ENCODE measurements at regions not wholly inside any gene's neighbourhood (a gene's known extent, or its start where the extent isn't known, plus 50 kb on each side); places are given as distances from the start of the nearest gene placed in this dataset.

DNA sequence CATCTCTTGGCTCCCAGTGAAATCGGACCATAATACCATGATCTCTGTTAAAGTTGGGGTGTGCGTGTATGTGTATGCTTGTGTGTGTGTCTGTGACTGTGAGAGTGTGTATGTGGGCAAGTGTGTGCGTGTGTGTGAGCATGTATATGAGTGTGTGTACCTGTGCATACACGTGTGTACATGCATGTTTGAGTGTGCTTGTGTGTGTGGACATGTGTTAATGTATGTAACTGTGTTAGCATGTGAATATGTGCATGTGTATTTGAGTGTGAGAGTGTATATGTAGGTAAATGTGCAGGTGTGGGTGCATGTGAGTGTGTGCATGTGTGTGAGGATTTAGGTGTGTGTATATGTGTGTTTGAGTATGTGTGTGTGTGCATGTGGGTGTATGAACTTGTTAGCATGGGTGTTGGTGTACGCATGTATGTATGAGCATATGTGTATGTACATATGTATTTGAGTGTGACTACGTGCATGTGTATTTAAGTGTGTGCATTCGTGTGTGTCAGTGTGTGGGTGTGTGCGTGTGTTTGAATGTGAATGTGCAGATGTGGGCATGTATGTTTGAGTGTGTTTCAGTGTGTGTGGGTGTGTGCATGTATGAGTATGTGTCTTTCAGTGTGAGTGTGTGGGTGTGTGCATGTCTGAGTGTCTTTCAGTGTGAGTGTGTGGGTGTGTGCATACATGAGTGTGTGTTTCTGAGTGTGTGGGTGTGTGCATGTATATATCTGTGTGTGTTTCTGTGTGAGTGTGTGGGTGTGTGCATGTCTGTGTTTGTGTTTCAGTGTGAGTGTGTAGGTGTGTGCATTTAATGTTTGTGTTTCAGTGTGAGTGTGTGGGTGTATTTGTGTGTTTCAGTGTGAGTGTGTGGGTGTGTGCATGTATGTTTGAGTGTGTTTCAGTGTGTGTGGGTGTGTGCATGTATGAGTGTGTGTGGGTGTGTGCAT is 183.2 kb downstream of the SOX9 start:
- DNase-seq, result no peak

GRCh38 chr17:72304859-72305258 is 184.0 kb downstream of the SOX9 start:
- DNase-seq, result no peak

GRCh38 chr17:72305472-72305871 is 184.7 kb downstream of the SOX9 start:
- no peak for DNase-seq

GRCh38 chr17:72306037-72306436 is 185.2 kb downstream of the SOX9 start:
- DNase-seq, result no peak

GRCh38 chr17:72307836-72308235 is 187.0 kb downstream of the SOX9 start:
- no peak for DNase-seq

DNA sequence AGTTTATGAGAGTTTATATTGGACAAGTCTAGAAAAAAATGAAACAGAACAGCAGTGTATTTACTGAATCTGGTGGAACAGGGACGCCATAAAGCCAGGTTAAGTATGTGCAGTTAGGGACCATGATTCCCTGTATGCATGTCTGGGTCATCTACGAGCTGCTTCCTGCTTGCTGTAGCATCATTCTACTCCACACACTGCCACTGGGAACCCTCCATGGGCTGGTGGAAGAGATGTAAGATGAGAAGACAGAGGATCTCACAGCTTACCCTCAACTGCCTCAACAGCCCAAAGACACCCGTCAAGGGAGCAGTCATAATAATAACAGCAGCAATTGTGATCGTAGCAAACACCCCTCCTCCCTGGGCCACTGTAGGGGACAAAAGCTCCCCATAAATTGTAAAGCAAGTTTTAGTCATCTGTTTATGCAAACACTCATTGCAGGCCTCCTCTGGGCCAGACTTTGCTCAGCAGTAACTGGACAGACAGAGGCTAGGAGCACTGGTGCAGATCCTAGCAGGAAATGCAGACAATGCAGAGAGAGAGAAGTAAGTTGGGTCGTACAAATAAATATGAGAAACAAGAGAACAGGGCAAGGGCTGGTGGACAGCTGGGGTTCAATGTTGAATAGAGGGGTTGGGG is 188.0 kb downstream of the SOX9 start:
- DNase-seq, result no peak

- no peak for DNase-seq
These were observed 190.2 kb downstream of the SOX9 start for GRCh38 chr17:72311004-72311403.

GRCh38 chr17:72315122-72315913 is 194.5 kb downstream of the SOX9 start:
- DNase-seq, result no peak

GRCh38 chr17:72318131-72318530 is 197.3 kb downstream of the SOX9 start:
- no peak for DNase-seq

DNA sequence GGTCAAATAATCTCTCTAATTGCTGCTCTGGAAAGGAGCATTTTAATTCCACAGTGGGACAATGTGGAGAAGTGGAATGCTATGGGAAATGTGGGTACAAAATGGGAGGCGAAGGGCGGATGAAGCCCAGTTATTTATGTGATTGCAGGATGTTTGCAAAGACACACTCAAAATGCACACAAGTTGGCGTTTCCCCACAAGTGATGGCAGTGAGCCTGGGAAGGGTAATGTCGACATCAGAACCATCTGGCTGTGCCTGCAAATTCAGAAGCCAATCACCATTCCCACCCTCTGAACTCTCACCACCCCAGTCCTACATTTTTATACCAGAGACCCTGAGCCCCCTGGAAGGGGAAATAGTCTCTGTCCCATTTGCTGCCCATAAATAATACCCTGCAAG is 201.1 kb downstream of the SOX9 start:
- no peak for DNase-seq

GRCh38 chr17:72332367-72332766 is 211.5 kb downstream of the SOX9 start:
- DNase-seq, result no peak

GRCh38 chr17:72333570-72333969 is 212.8 kb downstream of the SOX9 start:
- DNase-seq, result no peak

DNA sequence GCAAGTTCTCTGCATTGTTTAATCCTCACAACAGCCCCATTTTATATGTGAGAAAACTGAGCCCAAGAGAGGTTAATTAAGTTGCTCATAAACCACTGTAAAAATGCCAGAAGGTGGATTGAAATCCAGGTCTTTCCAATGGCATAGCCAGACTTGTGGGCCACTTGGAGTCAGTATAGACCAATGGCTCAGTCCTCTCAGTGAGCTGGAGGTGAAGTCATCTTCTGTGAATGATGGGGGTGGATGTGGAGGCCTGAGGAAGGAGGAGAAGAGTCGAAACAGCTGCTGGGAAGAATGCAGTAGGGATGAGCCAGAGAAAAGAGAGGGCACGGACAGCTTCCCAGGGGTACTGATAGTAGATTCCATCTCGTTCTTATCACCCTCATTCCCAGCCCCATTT is 213.4 kb downstream of the SOX9 start:
- DNase-seq, result peak; percentile 79

DNA sequence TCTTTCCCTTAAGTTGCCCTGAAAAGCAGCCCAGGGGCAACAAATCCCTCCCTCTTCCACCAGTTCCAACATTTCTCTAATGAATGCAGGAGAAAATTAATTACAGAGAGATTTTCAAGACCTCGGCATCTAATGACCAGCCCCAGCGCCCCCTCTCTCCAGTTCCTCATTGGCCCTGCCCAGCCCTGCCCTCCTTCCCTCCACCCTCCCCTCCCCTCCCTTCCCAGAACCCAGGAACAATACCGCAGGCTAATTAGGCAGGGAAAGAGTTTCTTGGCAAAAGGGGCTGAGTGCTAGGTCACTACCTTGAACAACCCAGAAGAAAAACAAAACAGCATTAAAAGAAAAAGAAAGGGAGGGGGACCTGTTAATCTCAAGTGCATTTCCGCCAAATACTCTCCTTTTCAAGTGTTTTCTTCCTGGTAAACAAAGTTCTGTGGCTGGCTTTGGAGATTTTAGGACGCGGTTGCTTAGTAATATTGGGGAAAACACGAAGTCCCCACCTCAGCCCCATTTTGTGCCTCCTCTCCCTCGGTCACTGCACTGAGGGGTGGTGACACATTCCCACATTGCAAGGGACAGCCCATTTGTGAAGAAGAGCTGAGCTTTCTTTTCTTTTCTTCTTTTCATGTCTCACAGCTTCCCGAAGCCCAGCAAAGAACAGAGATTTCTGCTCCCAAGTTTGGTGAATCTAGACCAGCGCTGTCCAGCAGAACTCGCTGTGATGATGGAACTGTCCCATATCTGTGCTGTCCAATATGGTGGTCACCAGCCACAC is 215.4 kb downstream of the SOX9 start:
- no peak for DNase-seq

DNA sequence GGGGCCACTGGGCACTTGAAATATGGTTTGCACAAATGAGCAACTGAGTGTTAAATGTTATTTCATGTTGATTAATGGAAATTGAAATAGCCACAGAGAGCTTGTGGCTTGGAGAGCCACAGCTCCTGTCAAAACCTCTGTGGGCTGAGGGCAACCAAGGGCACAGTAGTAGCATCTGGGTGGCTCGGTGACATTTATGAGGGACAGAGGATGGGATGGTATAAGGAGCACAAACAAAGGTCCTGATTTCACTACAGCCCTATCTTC is 215.9 kb downstream of the SOX9 start:
- no peak for DNase-seq

DNA sequence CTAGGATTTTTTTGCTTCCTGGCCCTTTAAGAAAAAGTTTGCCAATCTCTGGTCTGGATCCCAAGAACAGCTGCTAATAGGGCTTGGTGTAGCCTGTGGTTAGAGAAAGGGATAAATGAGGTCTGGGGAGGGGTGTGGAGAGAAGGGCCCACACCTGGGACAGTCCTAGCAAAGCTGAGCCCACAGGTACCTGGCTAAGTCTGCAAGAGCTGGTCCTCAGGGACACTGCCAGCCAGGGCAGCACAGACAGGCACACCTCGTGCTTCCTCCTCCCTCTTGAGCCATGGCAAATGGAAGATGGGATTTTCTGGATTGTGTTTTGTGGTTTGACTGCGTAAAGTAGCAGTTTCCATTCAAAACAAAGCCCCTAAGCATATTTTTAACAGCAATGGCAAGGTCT is 217.5 kb downstream of the SOX9 start:
- DNase-seq, result no peak

GRCh38 chr17:72338847-72339790 is 218.3 kb downstream of the SOX9 start:
- peak; percentile 99 for DNase-seq

- no peak for DNase-seq
These were observed 220.0 kb downstream of the SOX9 start for GRCh38 chr17:72340836-72341235.

DNA sequence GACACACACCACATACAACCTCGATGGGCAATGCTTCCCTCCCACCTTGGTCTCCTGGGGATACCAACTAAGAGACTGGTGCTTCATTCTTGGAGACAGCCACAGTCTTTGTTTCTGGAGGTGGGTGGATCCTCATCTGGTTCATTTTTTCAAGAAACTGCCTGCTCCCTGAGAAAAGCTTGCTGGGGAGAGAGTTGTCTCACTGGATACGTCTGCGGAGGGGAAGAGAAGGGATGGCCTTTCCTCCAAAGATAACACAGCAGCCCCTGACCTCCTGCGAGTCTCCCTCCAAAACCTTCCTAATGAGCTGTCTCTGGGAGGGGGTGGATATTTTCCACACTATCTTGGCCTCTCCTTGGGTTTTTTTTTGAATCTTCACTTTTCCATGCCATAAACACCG is 221.2 kb downstream of the SOX9 start:
- DNase-seq, result no peak

DNA sequence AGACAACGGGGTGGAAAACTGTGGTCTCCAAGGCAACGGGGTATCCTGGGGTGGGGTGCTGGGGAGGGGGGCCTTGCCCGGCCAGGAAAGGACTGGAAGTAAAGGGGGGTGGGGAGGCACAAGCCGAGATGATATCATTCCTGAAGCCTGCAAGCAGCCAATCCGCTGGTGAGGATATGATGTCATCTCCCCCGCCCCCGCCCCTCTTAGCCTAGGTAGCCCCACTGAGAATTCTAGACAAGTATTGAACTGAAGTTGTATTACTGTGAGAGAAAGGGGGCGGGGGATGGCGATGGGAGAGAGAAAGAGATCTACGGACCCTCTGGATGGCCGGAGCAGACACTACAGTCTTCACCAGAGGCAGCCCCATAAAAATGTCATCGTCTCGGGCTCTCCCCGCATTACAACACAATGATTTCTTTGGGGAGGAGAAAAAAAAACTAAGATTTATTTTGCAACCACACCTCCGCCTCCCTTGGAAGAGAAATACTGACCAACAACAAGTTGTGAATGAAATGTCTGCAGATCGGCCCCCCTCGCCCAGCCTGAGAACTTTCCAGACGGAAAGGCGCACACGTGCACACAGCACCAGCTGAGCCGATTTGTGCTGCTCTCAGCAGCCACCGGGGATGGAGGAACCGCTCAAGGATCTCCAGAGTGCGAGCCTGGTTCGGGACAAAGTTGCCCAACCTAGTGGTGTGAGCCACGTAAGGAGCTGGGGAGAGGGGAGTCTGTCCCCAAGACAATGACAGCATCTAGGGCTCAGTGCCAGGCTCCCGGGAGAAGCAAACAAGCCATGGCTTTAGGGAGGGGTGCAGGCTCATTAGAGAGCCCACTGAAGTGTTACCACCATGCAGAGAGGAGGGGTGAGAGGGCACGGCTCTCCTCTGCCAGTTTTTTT is 222.1 kb downstream of the SOX9 start:
- peak; percentile 25 for DNase-seq

GRCh38 chr17:72343911-72344310 is 223.1 kb downstream of the SOX9 start:
- peak; percentile 21 for DNase-seq

Measured in EL (cell line).